BJ (cell line): ENCODE measurements at regions not wholly inside any gene's neighbourhood (a gene's known extent, or its start where the extent isn't known, plus 50 kb on each side); places are given as distances from the start of the nearest gene placed in this dataset.

Source experiments
- CTCF ChIA-PET: fragments of 350-600 bp; formaldehyde crosslinking; extraction: SDS; loops from one replicate; lab custom pipeline; 2021; ENCODE audit warnings: antibody characterized with exemption, inconsistent platforms; lab: Yijun Ruan, JAX
- POLR2A ChIA-PET: fragments of 300-600 bp; sonication (Branson Sonifier 250); formaldehyde crosslinking; extraction: SDS; loops from one replicate; lab custom pipeline; 2021; ENCODE audit warnings: antibody characterized with exemption; lab: Charles Lee
- DNase-seq: peaks from one replicate; pipeline ENCODE4 v3.0.0-alpha.2; 2011; ENCODE audit warnings: low read depth
- H3K27me3 ChIP-seq: 2 replicates; pipeline ENCODE4 v1.6.0; 2011; ENCODE audit warnings: low read length; ENCODE audit not compliant: control insufficient read depth, insufficient read depth
- H3K36me3 ChIP-seq: 2 replicates; pipeline ENCODE4 v1.5.1; 2011; ENCODE audit warnings: low read length; ENCODE audit not compliant: control insufficient read depth, insufficient read depth
- H3K4me3 ChIP-seq: 2 replicates; pipeline ENCODE4 v1.5.1; 2011; ENCODE audit warnings: low read depth, mild to moderate bottlenecking, control low read depth, low read length
- CTCF ChIP-seq: IDR thresholded peaks from 2 replicates; pipeline ENCODE4 v1.5.1; 2011; ENCODE audit warnings: low read depth, mild to moderate bottlenecking, control low read depth, inconsistent platforms, low read length, moderate library complexity; ENCODE audit not compliant: insufficient read depth

GRCh38 chr1:208934933-208935332 is 648.6 kb upstream of the CAMK1G start:
- H3K36me3 ChIP-seq = no peaks in the 10 kb centered on the region
- DNase-seq = no peak
- H3K4me3 ChIP-seq = no peak overlapping the region
- ChIA-PET POLR2A (no interaction called here), CTCF (no interaction called here)
- H3K27me3 ChIP-seq = no peaks in the 10 kb centered on the region
- no peak for TF ChIP-seq CTCF

DNA sequence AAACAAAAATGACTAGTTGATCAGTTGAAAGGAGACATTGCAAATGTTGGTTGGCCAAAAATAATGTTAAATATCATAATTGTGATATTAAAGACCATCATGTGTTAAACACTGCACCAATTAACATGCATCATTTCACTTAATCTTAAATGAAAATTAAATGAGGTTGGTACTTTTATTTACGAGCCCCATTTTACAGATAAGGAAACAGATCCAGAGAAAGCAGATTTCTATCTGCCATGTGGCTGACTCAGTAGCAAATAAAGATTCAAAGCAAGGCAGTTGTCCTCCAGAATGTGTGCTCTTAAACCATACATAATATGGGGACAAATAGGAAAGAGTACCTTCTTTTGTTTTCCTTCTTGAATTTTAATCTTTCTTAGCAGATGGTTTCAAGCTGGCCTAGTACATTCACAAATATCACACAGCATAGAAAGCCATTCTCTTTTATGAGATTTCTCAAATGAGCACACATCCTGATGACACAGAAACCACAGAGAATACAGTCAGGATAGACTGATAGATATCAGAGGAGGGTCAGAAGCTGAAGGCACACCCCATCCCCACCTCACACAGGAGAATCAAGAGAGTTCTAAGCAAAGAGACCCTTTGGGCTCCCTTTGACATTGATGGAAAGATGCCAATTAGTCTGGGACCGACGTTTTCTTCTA is 647.9 kb upstream of the CAMK1G start:
- DNase-seq = no peak
- Histone ChIP-seq H3K36me3 (no peaks in the 10 kb centered on the region), H3K4me3 (no peak overlapping the region), H3K27me3 (no peaks in the 10 kb centered on the region)
- CTCF ChIA-PET = interaction anchor here (0.7 kb wide), 1 partner anchor 39 kb away, joined by 4 read pairs; no protein-coding TSS in a partner anchor
- POLR2A ChIA-PET = no interaction called here
- TF ChIP-seq CTCF = no peak

DNA sequence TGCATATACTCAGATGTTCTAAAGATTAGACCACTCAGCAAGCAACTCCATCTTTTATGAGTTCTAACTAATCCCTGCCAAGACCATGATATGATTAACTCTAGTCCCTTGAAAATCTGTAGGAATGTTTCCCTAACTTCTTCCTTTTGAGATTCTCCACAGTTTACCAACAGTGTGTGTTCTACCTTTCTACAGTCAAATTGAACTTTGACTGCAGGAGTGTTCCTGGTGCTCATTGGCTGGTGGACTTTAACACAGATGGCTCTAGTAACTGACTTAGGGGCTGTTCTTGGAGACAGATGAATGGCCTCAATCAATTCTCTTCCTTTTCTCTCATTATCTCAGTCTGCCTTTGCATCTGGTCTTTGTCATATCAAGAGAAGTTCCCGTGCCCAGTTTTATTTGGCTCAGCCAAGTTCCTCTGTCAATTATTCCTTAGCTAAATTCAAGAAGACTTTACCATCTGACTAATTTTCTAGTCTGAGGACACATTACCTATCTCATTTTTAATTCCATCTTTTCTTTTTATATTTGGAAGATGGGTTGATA is 643.9 kb upstream of the CAMK1G start:
- H3K36me3 ChIP-seq = no peaks in the 10 kb centered on the region
- ChIA-PET CTCF (no interaction called here), POLR2A (no interaction called here)
- no peaks in the 10 kb centered on the region for H3K27me3 ChIP-seq
- DNase-seq = no peak
- TF ChIP-seq CTCF = no peak
- no peak overlapping the region for H3K4me3 ChIP-seq

- CTCF ChIA-PET = no interaction called here
- H3K36me3 ChIP-seq = no peaks in the 10 kb centered on the region
- no peaks in the 10 kb centered on the region for H3K27me3 ChIP-seq
- no peak overlapping the region for H3K4me3 ChIP-seq
- no peak for TF ChIP-seq CTCF
- DNase-seq = no peak
- POLR2A ChIA-PET = no interaction called here
Measured at GRCh38 chr1:208942394-208943130, 641.0 kb upstream of the CAMK1G start.

DNA sequence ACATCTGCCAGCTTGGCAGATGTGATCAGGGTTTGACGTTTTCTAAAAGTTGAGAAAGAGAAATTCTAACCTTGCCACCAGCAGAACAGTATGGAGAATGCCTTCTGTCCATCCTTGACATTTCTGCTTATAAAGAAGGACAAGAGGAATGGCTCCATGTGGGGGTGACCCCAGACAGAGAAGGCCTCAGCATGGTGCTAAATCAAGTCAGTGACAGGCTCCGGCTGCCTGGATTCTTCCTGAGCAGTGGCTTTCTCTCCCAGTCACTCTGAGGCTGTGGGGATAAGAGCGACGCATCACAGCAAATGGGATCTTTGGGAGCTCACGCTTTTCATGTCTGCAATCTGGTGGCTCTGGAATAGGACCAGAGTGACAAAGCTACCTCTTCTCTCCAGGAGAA is 640.2 kb upstream of the CAMK1G start:
- H3K27me3 ChIP-seq = no peaks in the 10 kb centered on the region
- no peak for TF ChIP-seq CTCF
- no peak overlapping the region for H3K4me3 ChIP-seq
- POLR2A ChIA-PET = no interaction called here
- no peak for DNase-seq
- CTCF ChIA-PET = no interaction called here
- no peaks in the 10 kb centered on the region for H3K36me3 ChIP-seq
